ENCODE measurements at regions not wholly inside any gene's neighbourhood (a gene's known extent, or its start where the extent isn't known, plus 50 kb on each side); places are given as distances from the start of the nearest gene placed in this dataset.

DNA sequence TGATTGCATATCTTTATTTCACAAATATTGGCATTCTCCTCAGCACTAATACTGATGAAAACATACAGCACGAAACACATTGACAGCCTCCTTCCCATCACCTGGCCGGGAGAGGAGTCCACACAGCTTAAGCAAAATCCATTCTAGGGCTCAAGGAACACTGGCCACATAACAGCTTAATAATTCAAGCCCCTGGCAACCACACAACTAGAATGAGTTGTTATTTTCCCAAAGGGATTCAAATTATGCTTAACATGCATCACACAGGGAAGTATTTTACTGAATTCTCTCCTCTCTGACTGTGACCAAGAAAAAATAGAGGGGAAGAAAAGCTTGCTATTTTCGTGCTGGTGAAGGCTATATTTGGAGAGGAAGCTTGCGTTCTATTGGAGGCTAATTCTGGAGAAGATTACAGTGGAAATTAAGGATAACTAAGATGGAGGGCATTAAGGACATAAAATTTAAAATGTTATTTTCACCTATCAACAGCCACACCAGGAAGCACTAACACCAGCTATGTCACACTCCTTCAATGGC lies 198.5 kb downstream of the ADGRG6 start:
- no peak for DNase-seq

DNA sequence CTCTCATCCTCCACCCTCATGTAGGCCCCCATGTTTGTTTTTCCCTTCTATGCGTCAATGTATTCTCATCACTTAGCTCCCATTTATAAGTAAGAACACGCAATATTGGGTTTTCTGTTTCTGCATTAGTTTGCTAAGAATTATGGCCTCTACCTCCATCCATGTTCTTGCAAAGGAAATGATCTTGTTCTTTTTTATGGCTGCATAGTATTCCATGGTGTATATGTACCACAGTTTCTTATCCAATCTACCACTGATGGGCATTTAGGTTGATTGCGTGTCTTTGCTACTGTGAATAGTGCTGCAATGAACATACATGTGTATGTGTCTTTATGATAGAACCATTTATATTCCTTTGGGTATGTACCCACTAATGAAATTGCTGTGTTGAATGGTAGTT lies 200.0 kb downstream of the ADGRG6 start:
- no peak for DNase-seq

DNA sequence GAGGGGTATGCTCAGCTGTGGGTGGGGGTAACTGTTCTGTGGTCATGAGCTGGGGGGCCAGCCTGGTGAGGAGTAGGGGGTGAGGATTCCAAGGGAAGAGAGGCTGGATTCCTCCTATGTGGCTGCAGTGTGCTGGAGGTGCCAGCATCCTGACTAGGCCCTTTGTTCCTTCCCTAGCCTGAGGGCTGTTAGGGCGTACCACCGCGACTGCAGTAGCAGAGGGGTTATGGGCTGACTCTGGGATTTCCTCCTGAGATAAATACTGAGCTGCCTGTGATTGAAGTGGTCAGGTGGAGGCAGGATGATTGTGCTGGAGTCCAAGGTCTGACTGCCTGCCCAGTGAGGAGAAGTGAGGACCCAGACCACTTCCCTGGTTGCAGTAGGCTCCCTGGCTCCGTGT lies 205.3 kb downstream of the ADGRG6 start:
- DNase-seq, result no peak

DNA sequence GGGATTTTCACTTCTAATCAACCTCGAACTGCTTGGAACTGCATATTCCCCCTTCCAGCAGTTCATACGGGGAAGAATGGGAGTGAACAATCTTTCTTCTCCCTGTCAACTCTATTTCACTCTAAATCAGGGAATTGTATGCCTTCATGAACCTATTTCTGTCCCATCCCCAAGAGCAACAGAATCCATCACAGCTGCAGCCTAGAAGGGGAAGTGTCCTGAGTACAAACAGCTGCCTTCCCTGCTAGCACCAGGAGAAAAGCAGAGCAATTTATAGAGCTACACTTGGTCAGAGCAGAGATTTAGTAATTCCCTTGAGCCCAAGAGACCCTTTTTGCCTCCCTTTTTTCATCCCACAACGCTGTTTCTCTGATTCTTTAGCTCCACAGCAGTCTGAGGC lies 208.4 kb downstream of the ADGRG6 start:
- no peak for DNase-seq

DNA sequence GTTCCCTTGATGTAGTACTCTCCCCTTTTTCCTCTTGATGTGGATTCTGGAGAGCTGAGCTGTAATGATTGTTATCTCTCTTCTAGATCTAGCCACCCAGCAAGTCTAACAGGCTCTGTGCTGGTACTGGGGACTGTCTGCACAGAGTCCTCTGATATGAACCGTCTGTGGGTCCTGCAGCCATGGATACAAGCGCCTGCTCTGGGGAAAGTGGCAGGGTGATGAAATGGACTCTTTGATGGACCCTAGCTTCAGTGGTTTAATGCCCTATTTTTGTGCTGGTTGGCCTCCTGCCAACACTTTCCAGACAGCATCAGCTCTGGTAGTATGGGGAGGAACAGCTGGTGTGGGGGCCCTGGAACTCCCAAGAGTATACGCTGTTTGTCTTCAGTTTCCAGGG lies 216.3 kb downstream of the ADGRG6 start:
- DNase-seq, result no peak

DNA sequence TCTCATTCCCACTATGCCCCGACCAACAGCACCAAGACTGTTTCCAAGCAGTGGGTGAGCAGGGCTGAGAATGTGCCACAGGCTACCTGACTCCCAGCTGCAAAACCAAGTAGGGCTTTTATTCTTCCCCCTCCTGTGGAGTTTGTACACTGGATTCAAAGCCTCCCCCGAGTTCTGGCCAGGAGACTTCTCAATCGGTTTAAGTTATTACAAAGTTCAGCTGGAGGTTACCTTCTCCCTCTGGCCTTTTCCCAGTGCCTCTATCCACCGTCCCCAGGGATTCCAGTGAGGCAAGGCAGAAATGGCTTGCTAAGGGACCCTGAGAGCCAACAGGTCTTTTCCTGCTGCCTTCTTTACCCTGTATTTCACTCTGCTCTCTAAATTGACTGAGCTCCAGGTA lies 217.0 kb downstream of the ADGRG6 start:
- DNase-seq, result no peak

DNA sequence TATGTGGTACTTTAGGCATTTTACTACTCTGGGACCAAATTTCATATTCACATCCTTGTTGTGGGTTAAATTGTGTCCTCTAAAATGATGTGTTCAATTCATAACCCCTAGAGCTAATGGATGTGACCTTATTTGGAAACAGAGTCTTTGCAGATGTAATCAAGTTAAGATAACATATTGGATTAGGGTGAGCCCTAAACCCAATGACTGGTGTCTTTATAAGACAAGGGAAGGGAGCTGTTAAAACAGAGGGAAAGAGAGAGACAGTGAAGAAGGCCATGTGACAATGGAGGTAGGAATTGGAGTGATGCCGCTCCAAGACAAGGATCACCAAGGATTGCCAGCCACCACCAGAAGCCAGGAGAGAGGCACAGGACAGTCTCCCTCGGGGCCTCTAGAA lies 220.0 kb downstream of the ADGRG6 start:
- no peak for DNase-seq

DNA sequence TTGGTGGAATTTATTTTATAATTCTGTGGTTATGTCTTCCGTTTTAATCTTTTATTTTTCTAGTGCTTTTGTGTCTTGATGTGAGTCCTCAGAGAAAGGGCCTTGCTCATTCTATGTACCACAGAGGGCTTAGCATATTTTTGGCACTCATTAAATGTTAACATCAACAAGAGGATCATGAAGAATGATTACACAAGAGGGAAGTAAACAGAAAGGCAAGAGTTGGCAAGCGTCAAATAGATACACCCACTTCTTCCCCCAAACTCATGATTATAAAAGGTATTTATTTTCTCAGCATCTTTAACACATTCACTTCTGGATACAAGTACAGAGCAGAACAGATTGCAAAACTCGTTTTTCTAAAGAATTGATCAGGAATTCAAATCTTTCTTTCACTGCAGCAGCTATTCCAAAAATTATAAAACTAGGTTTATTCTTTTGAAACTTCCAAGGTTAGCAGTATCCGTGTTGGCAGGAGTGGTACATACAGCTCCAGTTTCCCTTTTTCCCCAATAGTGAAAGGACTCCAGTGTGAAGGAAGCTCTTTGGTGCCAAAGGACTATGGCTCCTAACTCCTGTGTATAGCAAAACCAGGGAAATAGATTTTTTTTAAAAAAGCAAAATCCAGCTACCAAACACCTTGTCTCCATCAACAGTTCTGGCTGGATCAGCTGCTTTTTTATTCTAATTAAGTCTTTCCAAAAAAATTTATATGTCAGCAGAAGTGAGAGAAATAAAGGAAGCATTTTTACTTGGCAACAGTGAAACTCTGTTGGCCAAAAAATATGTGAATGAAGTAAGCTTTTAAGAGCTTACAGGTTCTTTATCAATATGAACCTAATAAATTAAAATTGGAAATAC lies 221.9 kb downstream of the ADGRG6 start:
- no peak for DNase-seq

DNA sequence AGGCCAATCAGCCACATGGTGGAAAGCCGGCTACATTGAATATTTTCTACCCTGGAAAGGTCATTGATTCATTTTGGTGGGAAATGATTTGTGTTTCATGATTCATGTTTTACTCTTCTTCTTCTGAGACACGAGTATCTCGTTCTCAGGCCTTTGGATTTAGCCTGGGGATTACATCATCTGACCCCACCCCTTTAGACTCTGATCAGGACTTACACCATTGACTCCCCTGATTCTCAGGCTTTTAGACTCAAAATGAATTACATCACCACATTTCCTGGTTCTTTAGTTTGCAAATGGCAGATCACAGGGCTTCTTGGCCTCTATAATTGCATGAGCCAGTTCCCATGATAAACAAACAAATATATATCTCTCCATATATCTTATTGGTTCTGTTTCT lies 228.8 kb downstream of the ADGRG6 start:
- DNase-seq, result no peak

DNA sequence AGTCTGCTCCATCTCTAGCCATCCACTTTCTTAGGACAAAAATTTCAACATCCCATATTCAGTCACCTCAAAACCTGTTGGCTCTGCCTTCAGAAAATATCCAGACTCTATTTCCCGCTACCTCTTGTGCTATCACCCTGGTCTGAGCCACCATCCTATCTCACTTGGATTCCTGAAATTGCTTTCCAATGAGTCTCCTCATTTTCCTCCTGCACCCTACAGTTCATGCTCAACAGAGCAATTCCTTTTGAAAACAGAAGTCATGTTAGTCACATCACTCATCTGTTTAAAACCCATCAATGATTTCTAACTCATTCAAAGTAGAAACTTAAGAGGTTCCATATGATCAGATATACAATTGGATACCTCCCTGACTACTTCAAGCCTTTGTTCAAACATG lies 229.9 kb downstream of the ADGRG6 start:
- DNase-seq, result no peak

DNA sequence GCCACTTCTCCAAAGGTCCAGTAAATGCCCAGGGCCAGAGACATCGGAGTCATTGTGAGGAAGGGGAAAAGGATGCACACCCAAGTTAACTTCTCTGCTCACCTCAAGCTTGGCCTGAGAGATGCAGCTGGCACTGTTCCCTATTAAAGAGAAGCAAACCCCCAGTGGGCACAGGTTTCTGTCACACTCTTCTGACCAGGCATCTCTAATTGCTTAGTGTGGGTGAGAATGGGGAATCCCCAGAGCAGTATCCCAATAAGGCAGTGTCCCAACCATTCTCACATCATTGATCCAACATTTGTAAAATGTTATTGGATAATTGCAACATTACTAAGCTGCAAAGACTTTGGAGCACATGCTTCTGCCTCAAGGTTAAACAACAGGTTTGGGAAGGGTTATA lies 232.3 kb downstream of the ADGRG6 start:
- no peak for DNase-seq

DNA sequence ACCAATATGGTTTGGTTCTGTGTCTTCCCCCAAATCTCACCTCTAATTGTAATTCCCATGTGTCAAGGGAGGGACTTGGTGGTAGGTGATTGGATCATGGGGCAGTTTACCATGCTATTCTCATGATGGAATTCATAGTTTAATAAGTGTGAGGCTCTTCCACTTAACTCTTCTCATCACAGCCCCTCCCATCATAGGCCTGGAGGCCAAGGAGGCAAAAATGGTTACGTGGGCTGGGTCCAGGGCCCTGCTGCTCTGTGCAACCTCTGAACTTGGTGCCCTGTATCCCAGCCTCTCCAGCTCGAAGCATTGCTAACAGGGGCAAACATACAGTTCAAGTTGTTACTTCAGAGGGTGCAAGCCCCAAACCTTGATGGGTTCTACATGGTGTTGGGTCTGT lies 232.7 kb downstream of the ADGRG6 start:
- DNase-seq, result no peak

DNA sequence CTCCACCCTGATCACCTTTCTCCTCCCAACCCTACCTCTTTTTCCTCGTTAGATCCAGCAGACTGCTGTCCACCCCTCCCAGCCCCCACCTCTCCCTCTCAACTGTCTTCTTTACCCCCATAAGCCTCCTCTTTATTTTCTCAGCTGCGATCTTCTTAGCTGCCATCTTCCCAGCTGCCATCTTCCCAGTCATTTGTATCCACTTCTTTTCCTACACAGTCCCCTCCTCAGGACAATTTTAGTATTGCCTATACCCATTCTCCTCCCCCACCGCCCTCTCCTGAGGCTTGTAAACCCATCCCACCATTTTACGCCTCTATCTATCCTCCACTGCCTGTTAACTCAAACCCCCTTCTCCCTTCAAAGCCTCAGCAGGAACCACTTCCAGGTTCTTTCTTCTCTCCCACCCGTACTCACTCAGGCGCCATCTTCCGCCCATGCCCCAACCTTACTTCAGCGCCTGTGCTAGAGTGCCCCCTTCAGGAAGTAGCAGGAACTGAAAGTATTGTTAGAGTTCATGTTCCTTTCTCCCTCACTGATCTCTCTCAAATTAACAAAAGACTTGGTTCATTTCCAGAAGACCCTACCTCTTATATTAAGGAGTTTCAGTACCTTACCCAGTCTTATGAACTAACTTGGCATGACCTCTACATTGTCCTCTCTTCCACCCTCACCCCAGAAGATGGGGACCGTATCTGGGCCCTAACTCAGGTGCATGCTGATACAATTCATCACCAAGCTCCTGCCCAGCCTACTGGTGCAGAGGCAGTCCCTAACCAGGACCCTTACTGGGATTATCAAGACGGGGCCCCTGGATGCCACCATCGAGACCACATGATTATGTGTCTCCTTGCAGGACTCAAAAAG lies 236.0 kb downstream of the ADGRG6 start:
- no peak for DNase-seq

DNA sequence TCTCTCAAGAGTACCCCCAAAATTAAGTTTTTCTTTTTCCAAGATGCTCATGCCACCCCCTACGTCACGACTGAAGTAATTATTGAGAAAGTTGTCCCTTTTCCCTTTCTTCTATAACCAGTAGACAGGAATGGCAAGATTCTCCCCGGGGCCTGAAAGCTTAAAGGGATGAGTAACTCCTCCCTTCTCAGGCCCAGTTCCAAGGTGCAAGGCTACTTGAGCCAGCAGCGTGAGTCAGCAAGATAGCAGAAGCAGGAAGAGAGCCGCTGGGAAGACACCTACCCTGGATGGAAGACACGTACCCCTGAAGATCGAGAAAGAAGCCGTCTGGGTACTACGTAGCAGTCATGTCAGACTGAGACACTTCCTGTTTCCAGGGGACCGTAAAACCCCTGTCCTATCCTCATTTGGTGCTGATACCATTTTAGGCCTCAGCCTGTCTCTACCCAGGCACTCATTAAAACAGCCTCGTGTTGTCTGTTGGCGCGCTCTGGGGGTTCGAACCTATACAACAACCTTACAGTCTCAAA lies 241.0 kb downstream of the ADGRG6 start:
- no peak for DNase-seq

DNA sequence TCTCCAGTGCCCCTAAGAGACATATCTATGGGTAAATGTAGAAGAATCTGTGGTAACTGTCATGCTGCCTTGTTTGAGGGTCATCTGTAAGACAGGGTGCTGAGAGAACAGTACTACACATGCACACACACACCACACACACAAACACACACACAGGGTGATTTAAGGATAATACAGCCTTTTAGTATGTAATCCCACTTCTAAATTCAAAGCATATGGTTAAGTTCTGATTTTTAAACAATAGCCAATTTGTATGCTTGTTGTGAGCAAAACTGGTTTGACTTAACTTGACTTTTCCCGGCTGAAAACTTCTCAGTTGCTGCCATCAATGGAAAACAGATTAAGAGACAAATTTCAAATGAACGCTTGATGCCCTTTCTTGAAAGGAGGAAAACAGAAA lies 241.8 kb downstream of the ADGRG6 start:
- no peak for DNase-seq

DNA sequence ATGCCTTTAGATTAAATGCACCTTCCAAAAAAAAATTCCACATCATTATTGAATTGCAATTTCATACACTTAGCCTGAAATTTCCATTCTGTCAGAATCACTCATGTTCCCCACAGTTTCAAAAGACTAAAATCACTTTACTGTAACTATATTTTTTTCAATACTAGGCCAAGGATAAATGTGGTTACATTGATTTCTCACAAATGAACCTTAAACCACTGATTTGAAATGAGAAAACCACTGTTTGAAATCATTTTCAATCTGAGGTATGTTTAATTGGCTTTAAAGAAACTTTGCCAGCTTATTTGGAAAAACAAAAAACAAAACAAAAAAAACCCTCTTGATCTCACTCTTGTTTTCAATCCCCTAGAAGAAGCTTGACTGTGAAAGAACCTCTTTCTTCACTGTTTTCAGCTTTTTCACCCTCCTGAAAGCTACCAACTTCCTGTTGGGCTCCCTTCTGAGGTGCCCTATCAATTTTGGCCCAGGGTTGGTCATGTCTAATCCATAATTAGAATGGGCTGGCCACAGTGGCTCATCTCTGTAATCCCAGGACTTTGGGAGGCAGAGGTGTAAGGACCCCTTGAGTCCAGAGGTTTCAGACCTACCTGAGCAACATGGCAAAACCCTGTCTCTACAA lies 242.5 kb downstream of the ADGRG6 start:
- no peak for DNase-seq

DNA sequence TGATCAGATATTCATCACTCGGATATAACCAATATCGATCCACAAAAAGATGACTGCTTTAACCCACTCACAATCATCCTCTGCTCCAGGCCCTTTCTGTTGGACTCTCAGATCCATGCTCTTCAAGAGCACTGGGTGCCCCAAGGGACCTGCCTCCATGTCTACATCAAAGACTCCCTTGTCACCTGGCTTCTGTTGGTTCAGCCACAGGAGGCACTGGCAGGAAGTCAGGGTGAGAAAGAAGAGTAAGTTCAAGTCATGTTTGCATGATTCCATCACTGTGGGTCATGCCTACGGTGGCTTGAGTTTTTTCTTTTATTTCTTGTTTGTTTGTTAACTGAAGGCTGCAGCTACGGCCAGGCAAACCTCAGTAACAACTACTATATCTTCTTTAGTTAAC lies 243.3 kb downstream of the ADGRG6 start:
- DNase-seq, result no peak

DNA sequence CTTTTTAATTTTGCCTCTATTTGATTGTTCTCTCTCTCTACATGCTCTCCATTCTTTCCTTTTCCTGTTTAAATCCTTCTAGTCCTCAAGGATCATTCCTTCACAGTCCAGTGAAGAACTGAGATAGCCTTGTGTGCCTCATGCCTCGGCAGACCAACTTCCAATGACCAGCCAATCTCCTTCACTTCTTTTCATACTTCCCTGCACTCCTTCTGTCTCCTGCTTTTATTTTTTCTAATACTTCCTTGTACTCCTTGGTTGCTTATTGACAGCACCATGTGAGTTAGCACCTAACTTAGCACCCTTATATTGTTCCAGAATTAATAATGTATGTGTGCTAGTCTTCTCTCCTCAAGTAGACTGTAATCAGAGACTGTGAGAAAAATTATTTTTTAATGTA lies 246.8 kb downstream of the ADGRG6 start:
- no peak for DNase-seq

DNA sequence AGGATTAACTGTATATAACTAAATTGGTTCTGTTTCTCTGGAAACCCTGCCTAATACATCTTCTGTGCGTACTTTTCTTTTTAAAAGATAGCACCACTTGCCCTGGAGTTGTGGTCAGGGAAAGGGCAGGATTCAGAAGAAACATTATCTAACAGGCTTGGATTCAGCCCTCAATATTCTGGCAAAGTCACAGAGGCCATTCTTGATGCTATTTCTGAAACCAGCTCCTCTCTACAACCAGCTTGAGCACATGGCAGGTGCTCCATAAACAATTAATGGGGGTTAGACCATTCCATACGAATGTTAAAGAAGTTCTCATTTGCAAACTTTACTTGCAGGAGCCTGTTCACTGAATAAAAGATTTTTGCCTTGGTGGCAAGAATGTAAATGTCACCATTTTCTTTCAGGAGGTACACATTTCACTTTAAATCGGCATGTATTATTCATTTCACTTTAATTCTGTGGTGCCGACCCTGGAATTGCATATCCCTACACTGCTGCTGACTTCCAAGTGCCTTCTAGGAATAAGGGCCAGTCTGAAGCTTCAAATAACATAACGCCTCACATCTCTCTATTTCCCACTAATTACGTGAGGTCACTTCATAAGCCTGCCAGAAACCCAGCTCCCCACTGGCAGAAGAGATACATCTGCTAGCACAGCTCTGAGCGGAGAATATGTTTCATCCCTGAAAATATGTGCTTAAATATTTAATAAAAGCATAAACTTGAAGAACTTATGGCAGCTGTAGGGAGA lies 248.7 kb downstream of the ADGRG6 start:
- DNase-seq, result no peak

DNA sequence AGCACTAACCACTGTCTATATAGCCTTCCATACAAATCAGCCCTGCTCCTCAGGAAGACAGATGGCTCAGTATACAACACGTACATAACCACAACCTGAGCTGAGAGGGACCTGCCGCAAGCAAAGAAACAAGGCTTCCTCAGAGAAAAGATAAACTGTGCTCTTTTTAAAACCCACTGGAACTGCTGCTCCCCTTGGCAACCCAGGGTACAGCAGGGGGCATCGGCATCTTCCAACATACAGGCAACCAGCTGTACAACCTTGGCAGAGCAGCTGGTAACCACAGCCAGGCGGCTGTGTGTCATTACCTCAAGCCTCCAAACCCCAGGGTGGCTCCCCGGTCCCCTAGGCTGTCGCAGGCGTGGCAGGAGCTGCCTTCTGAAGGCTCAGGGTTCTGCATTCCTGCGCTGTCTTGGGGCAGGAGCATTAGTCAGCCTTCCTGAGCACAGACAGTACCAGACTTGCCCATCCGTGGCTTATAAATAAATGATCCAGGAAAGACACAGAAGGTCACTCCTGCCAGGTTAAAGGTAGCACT lies 249.5 kb downstream of the ADGRG6 start:
- no peak for DNase-seq

DNA sequence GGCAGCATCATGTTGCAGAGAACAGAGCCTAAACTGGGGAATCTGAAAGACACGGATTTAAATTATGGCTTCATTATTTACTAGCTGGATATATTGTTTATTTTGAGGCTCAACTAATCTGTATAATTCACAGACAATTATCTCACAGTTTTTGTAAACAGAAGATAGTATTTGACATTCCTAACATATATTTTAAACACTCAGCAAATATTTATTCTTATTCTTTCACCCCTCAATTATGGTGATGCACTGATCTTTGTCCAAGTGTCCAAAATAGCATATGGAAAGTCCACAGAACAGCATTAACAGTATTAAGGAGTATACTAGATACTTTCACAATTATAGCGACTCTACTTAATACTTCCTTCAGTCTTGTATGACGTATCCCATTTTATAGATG lies 257.0 kb downstream of the ADGRG6 start:
- no peak for DNase-seq

All from NCI-H446 treated with DMSO at 0.1 percent for 48 hours (cell line).